ENCODE measurements at regions not wholly inside any gene's neighbourhood (a gene's known extent, or its start where the extent isn't known, plus 50 kb on each side); places are given as distances from the start of the nearest gene placed in this dataset.

DNA sequence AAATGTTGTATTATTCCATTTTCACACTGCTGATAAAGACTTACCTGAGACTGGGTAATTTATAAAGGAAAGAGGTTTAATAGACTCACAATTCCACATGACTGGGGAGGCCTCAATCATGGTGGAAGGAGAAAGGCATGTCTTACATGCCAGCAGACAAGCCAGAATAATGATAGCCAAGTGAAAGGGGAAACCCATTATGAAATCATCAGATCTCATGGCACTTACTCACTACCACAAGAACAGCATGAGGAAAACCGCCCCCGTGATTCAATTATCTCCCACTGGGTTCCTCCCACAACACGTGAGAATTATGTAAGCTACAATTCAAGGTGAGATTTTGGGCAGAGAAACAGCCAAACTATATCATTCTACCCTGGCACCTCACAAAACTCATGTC is 2535.1 kb downstream of the ARAP2 start:
- Histone ChIP-seq H3K27ac (ENCODE audit: low read depth, low read length, poor library complexity, severe bottlenecking) (no peak overlapping the region), H3K27me3 (replicated peaks; ENCODE audit: insufficient read depth, low read depth, low read length, poor library complexity) (no peaks in the 10 kb centered on the region), H3K36me3 (ENCODE audit: insufficient read depth, low read length, poor library complexity, severe bottlenecking) (no peaks in the 10 kb centered on the region), H3K4me1 (ENCODE audit: insufficient read depth, low read length, poor library complexity, severe bottlenecking) (no peaks in the 10 kb centered on the region), H3K9me3 (ENCODE audit: low read depth, low read length, poor library complexity, severe bottlenecking) (peaks cover 6% of the 10 kb centered on the region), H3K4me3 (ENCODE audit: low read depth, low read length, poor library complexity, severe bottlenecking) (no peak overlapping the region)
- no TSS peak for BruUV-seq (replicated peaks)
- intact Hi-C loops (cut with micrococcal nuclease; ENCODE audit: unreplicated experiment) = no loop called here
- ChIA-PET CTCF (no interaction called here), POLR2A (ENCODE audit: low non-redundant PET) (no interaction called here)
- no peak for TF ChIP-seq EZH2 (IDR thresholded peaks at IDR 0.05; ENCODE audit: borderline replicate concordance, low read depth, low read length, poor library complexity, severe bottlenecking)
- TF ChIP-seq, protein P1, sequence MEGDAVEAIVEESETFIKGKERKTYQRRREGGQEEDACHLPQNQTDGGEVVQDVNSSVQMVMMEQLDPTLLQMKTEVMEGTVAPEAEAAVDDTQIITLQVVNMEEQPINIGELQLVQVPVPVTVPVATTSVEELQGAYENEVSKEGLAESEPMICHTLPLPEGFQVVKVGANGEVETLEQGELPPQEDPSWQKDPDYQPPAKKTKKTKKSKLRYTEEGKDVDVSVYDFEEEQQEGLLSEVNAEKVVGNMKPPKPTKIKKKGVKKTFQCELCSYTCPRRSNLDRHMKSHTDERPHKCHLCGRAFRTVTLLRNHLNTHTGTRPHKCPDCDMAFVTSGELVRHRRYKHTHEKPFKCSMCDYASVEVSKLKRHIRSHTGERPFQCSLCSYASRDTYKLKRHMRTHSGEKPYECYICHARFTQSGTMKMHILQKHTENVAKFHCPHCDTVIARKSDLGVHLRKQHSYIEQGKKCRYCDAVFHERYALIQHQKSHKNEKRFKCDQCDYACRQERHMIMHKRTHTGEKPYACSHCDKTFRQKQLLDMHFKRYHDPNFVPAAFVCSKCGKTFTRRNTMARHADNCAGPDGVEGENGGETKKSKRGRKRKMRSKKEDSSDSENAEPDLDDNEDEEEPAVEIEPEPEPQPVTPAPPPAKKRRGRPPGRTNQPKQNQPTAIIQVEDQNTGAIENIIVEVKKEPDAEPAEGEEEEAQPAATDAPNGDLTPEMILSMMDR (conservative IDR thresholded peaks at IDR 0.05; ENCODE audit: low read depth, low read length) = no peak
- peak; percentile 0 for DNase-seq (ENCODE audit: low spot score)

DNA sequence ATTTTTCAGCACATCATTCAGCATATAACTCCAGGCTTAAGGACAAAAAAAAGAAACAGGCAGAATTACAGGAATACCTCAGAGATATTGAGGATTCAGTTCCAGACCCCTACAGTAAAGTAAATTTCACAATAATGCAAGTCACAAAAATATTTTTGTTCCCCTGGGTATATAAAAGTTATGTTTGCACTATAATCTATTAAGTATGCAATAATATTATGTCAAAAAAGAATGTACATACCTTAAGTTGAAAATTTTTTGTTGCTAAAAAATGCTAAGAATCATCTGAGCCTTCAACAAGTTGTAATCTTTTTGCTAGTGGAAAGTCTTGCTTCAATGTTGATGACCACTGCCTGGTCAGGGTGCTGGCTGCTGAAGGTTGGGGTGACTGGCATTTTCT is 2532.5 kb downstream of the ARAP2 start:
- no peak overlapping the region for H3K4me3 ChIP-seq (ENCODE audit: low read depth, low read length, poor library complexity, severe bottlenecking)
- DNase-seq (ENCODE audit: low spot score) = no peak
- H3K4me1 ChIP-seq (ENCODE audit: insufficient read depth, low read length, poor library complexity, severe bottlenecking) = no peaks in the 10 kb centered on the region
- peaks cover 6% of the 10 kb centered on the region for H3K9me3 ChIP-seq (ENCODE audit: low read depth, low read length, poor library complexity, severe bottlenecking)
- TF ChIP-seq EZH2 (IDR thresholded peaks at IDR 0.05; ENCODE audit: borderline replicate concordance, low read depth, low read length, poor library complexity, severe bottlenecking) = no peak
- TF ChIP-seq, protein P1 (conservative IDR thresholded peaks at IDR 0.05; ENCODE audit: low read depth, low read length) = no peak
- CTCF ChIA-PET = no interaction called here
- no peak overlapping the region for H3K27ac ChIP-seq (ENCODE audit: low read depth, low read length, poor library complexity, severe bottlenecking)
- no peaks in the 10 kb centered on the region for H3K36me3 ChIP-seq (ENCODE audit: insufficient read depth, low read length, poor library complexity, severe bottlenecking)
- intact Hi-C loops (cut with micrococcal nuclease; ENCODE audit: unreplicated experiment) = no loop called here
- H3K27me3 ChIP-seq (replicated peaks; ENCODE audit: insufficient read depth, low read depth, low read length, poor library complexity) = no peaks in the 10 kb centered on the region
- POLR2A ChIA-PET (ENCODE audit: low non-redundant PET) = no interaction called here
- no TSS peak for BruUV-seq (replicated peaks)

DNA sequence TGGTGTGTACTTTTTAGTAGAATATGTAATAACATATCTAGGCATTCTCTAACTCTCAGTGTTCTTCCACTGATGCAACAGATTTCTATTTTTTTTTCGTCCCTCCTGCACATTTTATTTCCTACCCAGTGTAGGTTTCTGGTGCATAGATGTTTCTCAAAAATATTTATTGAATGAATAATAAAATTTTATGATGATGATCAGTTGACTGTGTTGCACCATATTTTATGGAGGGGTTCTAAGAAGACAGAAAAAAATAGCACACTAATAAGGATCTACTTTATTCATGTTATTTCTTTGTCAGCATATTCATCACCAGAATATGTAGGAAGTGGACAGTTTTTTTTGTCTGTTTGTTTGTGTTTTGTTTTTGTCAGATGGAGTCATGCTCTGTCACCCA is 2529.3 kb downstream of the ARAP2 start:
- TF ChIP-seq, protein P1 (conservative IDR thresholded peaks at IDR 0.05; ENCODE audit: low read depth, low read length) = no peak
- TF ChIP-seq EZH2 (IDR thresholded peaks at IDR 0.05; ENCODE audit: borderline replicate concordance, low read depth, low read length, poor library complexity, severe bottlenecking) = no peak
- DNase-seq (ENCODE audit: low spot score) = no peak
- Histone ChIP-seq H3K4me1 (ENCODE audit: insufficient read depth, low read length, poor library complexity, severe bottlenecking) (no peaks in the 10 kb centered on the region), H3K9me3 (ENCODE audit: low read depth, low read length, poor library complexity, severe bottlenecking) (no peaks in the 10 kb centered on the region), H3K27me3 (replicated peaks; ENCODE audit: insufficient read depth, low read depth, low read length, poor library complexity) (no peaks in the 10 kb centered on the region), H3K27ac (ENCODE audit: low read depth, low read length, poor library complexity, severe bottlenecking) (no peak overlapping the region), H3K4me3 (ENCODE audit: low read depth, low read length, poor library complexity, severe bottlenecking) (no peak overlapping the region), H3K36me3 (ENCODE audit: insufficient read depth, low read length, poor library complexity, severe bottlenecking) (no peaks in the 10 kb centered on the region)
- ChIA-PET POLR2A (ENCODE audit: low non-redundant PET) (no interaction called here), CTCF (no interaction called here)
- intact Hi-C loops (cut with micrococcal nuclease; ENCODE audit: unreplicated experiment) = no loop called here
- no TSS peak for BruUV-seq (replicated peaks)
